GM19463 (cell line): ENCODE measurements at regions not wholly inside any gene's neighbourhood (a gene's known extent, or its start where the extent isn't known, plus 50 kb on each side); places are given as distances from the start of the nearest gene placed in this dataset.
A peak's percentile ranks its signal among the peaks of the same experiment; 100 is the strongest.
"Not testable (repeated sequence)": the region's sequence is repeated elsewhere in the genome, so short reads cannot be mapped to it uniquely, and the experiment has no call there.

ENCODE experiments used
- ATAC-seq: cut with Tn5 transposase; IDR thresholded peaks from one replicate; pipeline ENCODE4 v1.9.1; 2021; ENCODE audit warnings: mild to moderate bottlenecking, moderate library complexity; ENCODE audit not compliant: unreplicated experiment

GRCh38 chr5:158522776-158523175 is 576.9 kb downstream of the EBF1 start:
- no peak for ATAC-seq

GRCh38 chr5:158521995-158522394 is 577.7 kb downstream of the EBF1 start:
- no peak for ATAC-seq

- ATAC-seq = no peak
Measured at GRCh38 chr5:158519433-158520021, 580.2 kb downstream of the EBF1 start.

- ATAC-seq = no peak
Measured at GRCh38 chr5:158516521-158516920, 583.2 kb downstream of the EBF1 start.

GRCh38 chr5:158514986-158515359 is 584.7 kb downstream of the EBF1 start:
- ATAC-seq = no peak

GRCh38 chr5:158514319-158514985 is 585.3 kb downstream of the EBF1 start:
- no peak for ATAC-seq

GRCh38 chr5:158513490-158514318 is 586.0 kb downstream of the EBF1 start:
- no peak for ATAC-seq

- ATAC-seq = peak; percentile 48
Measured at GRCh38 chr5:158511454-158511853, 588.3 kb downstream of the EBF1 start.

GRCh38 chr5:158510479-158510878 is 589.2 kb downstream of the EBF1 start:
- no peak for ATAC-seq

- ATAC-seq = no peak
Measured at GRCh38 chr5:158506648-158507047, 593.1 kb downstream of the EBF1 start.

- no peak for ATAC-seq
Measured at GRCh38 chr5:158502686-158503085, 597.0 kb downstream of the EBF1 start.

GRCh38 chr5:158499892-158500418 is 599.8 kb downstream of the EBF1 start:
- no peak for ATAC-seq

- ATAC-seq = no peak
Measured at GRCh38 chr5:158499075-158499891, 600.4 kb downstream of the EBF1 start.

- ATAC-seq = no peak
Measured at GRCh38 chr5:158496624-158497023, 603.1 kb downstream of the EBF1 start.

- no peak for ATAC-seq
Measured at GRCh38 chr5:158494541-158494940, 605.2 kb downstream of the EBF1 start.

GRCh38 chr5:158494044-158494443 is 605.7 kb downstream of the EBF1 start:
- not testable (repeated sequence) for ATAC-seq

- ATAC-seq = no peak
Measured at GRCh38 chr5:158492841-158493242, 606.9 kb downstream of the EBF1 start.

- no peak for ATAC-seq
Measured at GRCh38 chr5:158492136-158492535, 607.6 kb downstream of the EBF1 start.

- ATAC-seq = no peak
Measured at GRCh38 chr5:158487664-158488063, 612.1 kb downstream of the EBF1 start.

GRCh38 chr5:158487156-158487555 is 612.6 kb downstream of the EBF1 start:
- no peak for ATAC-seq

- ATAC-seq = no peak
Measured at GRCh38 chr5:158486566-158486965, 613.1 kb downstream of the EBF1 start.
